ENCODE measurements at regions not wholly inside any gene's neighbourhood (a gene's known extent, or its start where the extent isn't known, plus 50 kb on each side); places are given as distances from the start of the nearest gene placed in this dataset.

- 62 to 64% methylated on average over 2 of the region's 2 CpGs for WGBS, 2 donors
- Histone ChIP-seq H3K4me1 (no peaks in the 10 kb centered on the region), H3K36me3 (no peaks in the 10 kb centered on the region), H3K27me3 (peaks cover 0 to 29% (median 4%) of the 10 kb centered on the region in 7 donors), H3K27ac (peak overlapping the region in 1 of 10 donors; percentile 65), H3K4me3 (no peak overlapping the region), H3K9me3 (no peaks in the 10 kb centered on the region)
- ATAC-seq: no peak
- TF ChIP-seq CTCF (IDR thresholded peaks at IDR 0.05): no peak
- intact Hi-C loops (cut with DNase I): no loop called here
- DNase-seq: no peak
Measured at GRCh38 chr11:32033067-32033466, 57.8 kb upstream of the RCN1 start.

- Histone ChIP-seq H3K9me3 (no peaks in the 10 kb centered on the region), H3K27me3 (peaks cover 0 to 24% (median 4%) of the 10 kb centered on the region in 7 donors), H3K27ac (peak overlapping the region in 1 of 10 donors; percentile 65), H3K4me3 (no peak overlapping the region), H3K4me1 (no peaks in the 10 kb centered on the region), H3K36me3 (no peaks in the 10 kb centered on the region)
- DNase-seq: no peak
- intact Hi-C loops (cut with DNase I): no loop called here
- 59 to 67% methylated on average over 4 of the region's 4 CpGs for WGBS, 2 donors
- no peak for ATAC-seq
- TF ChIP-seq CTCF (IDR thresholded peaks at IDR 0.05): no peak
Measured at GRCh38 chr11:32032478-32032877, 58.4 kb upstream of the RCN1 start.

- H3K4me3 ChIP-seq: no peak overlapping the region
- no peaks in the 10 kb centered on the region for H3K4me1 ChIP-seq
- WGBS, 2 donors: 81 to 91% methylated on average over 1 of the region's 1 CpG
- H3K27me3 ChIP-seq: peaks cover 0 to 21% (median 4%) of the 10 kb centered on the region in 7 donors
- no peak for TF ChIP-seq CTCF (IDR thresholded peaks at IDR 0.05)
- no peak for ATAC-seq
- no peaks in the 10 kb centered on the region for H3K36me3 ChIP-seq
- H3K9me3 ChIP-seq: no peaks in the 10 kb centered on the region
- peak overlapping the region in 1 of 10 donors; percentile 65 for H3K27ac ChIP-seq
- intact Hi-C loops (cut with DNase I): no loop called here
- no peak for DNase-seq
Measured at GRCh38 chr11:32032052-32032451, 58.8 kb upstream of the RCN1 start.

DNA sequence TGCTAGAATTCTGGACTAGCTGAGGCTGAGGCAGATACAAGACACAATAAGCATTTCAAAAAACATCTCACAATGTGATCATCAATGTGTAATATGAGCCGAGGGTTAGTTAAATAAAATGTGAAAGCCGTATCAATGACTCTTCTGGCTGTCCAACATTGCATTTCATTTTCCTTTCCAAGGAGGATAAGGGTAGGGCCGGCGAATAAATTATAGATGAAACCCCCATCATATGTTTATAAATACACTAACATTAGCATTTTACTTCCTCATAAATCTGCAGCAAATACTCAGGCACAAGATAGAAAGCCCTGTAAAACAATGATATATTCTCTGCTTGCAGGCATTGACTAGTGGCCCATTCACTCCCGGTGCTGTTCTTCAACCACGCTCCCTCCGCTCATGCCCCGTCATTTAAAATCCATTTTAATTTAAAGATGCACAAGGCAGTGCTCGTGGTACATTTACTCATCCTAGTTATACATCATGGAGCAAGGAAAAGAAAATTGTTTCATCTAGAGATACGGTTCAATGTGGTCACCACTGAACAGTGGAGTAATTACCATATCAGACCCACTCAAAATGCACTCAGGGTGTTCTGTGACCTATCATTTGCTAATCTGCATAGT is 59.9 kb upstream of the RCN1 start:
- no peak overlapping the region for H3K27ac ChIP-seq
- H3K4me1 ChIP-seq: no peaks in the 10 kb centered on the region
- no peaks in the 10 kb centered on the region for H3K36me3 ChIP-seq
- H3K27me3 ChIP-seq: peaks cover 0 to 21% (median 4%) of the 10 kb centered on the region in 7 donors
- intact Hi-C loops (cut with DNase I): no loop called here
- H3K9me3 ChIP-seq: no peaks in the 10 kb centered on the region
- no peak overlapping the region for H3K4me3 ChIP-seq
- WGBS, 2 donors: 89 to 92% methylated on average over 10 of the region's 10 CpGs
- DNase-seq (no peak), ATAC-seq (no peak)
- no peak for TF ChIP-seq CTCF (IDR thresholded peaks at IDR 0.05)
